HG03432 (cell line): ENCODE measurements at regions not wholly inside any gene's neighbourhood (a gene's known extent, or its start where the extent isn't known, plus 50 kb on each side); places are given as distances from the start of the nearest gene placed in this dataset.
"Not testable (repeated sequence)": the region's sequence is repeated elsewhere in the genome, so short reads cannot be mapped to it uniquely, and the experiment has no call there.

Source experiments
- ATAC-seq: cut with Tn5 transposase; IDR thresholded peaks from one replicate; pipeline ENCODE4 v1.9.1; 2021; ENCODE audit warnings: mild to moderate bottlenecking, moderate library complexity; ENCODE audit not compliant: unreplicated experiment

- ATAC-seq: not testable (repeated sequence)
Measured at GRCh38 chr7:97234494-97234893, 117.0 kb downstream of the SDHAF3 start.

- ATAC-seq: no peak
Measured at GRCh38 chr7:97246317-97246716, 128.8 kb downstream of the SDHAF3 start.

GRCh38 chr7:97258187-97258586 lies 140.7 kb downstream of the SDHAF3 start:
- not testable (repeated sequence) for ATAC-seq

GRCh38 chr7:97269741-97270140 lies 152.2 kb downstream of the SDHAF3 start:
- ATAC-seq: no peak

- ATAC-seq: no peak
Measured at GRCh38 chr7:97270280-97270679, 152.8 kb downstream of the SDHAF3 start.

GRCh38 chr7:97271619-97272018 lies 154.1 kb downstream of the SDHAF3 start:
- ATAC-seq: no peak

- ATAC-seq: peak; percentile 86
Measured at GRCh38 chr7:97272237-97272975, 154.9 kb downstream of the SDHAF3 start.

GRCh38 chr7:97275475-97275874 lies 158.0 kb downstream of the SDHAF3 start:
- no peak for ATAC-seq

GRCh38 chr7:97280950-97281349 lies 163.5 kb downstream of the SDHAF3 start:
- ATAC-seq: no peak

- no peak for ATAC-seq
Measured at GRCh38 chr7:97285348-97285747, 167.8 kb downstream of the SDHAF3 start.

GRCh38 chr7:97293031-97293430 lies 175.5 kb downstream of the SDHAF3 start:
- ATAC-seq: no peak

- no peak for ATAC-seq
Measured at GRCh38 chr7:97298561-97298960, 181.1 kb downstream of the SDHAF3 start.

- ATAC-seq: no peak
Measured at GRCh38 chr7:97305589-97305988, 188.1 kb downstream of the SDHAF3 start.

- ATAC-seq: no peak
Measured at GRCh38 chr7:97307521-97308108, 190.1 kb downstream of the SDHAF3 start.

GRCh38 chr7:97313900-97314299 lies 196.4 kb downstream of the SDHAF3 start:
- no peak for ATAC-seq

- no peak for ATAC-seq
Measured at GRCh38 chr7:97317575-97317974, 200.1 kb downstream of the SDHAF3 start.

GRCh38 chr7:97329871-97330270 lies 212.4 kb downstream of the SDHAF3 start:
- ATAC-seq: not testable (repeated sequence)

- no peak for ATAC-seq
Measured at GRCh38 chr7:97337849-97338248, 220.4 kb downstream of the SDHAF3 start.

GRCh38 chr7:97342512-97342911 lies 225.0 kb downstream of the SDHAF3 start:
- ATAC-seq: no peak

- no peak for ATAC-seq
Measured at GRCh38 chr7:97346349-97346748, 228.9 kb downstream of the SDHAF3 start.

GRCh38 chr7:97351488-97351887 lies 234.0 kb downstream of the SDHAF3 start:
- ATAC-seq: no peak

GRCh38 chr7:97357459-97357858 lies 240.0 kb downstream of the SDHAF3 start:
- no peak for ATAC-seq

- no peak for ATAC-seq
Measured at GRCh38 chr7:97372882-97373281, 255.4 kb downstream of the SDHAF3 start.
